ENCODE measurements at regions not wholly inside any gene's neighbourhood (a gene's known extent, or its start where the extent isn't known, plus 50 kb on each side); places are given as distances from the start of the nearest gene placed in this dataset.

DNA sequence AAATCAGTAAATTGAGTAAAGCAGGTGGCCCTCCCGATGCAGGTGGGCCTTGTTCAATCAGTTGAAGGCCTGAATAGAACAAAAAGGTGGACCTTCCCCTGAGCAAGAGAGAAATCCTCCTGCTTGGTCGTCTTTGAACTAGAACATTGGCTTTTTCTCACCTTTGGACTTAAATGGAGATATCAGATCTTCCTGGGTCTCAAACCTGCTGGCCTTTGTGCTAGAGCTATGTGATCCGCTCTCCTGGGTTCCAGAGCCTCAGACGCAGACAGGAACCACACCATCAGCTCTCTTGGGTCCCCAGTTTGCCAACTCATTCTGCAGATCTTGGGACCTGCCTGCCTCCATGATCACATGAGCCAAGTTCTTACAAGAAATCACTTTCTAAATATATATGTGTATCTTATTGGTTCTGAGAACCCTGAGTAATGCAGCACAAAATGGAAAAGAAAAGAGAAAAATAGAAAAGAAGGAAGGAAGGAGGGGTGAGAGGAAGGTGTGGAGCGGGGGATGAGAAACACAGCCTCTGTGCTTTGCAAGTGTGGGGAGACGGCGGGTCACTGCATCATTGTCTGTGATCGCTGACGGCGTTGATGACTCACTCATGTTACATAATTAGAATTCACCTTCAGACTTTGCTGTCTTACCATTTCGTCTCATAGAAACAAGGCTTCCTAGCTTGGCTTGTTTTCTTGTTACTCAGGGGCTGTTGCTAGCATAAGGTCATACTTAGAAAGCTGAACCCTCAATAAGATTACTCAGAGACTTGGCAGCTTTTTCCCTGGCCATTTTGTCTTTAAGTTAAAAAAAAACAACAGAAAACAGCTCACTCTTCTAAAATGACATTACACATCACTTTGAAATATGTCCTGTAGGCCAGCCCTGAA, 85.7 kb upstream of the NEDD9 start (continued):
- TF ChIP-seq ZNF331 (CRISPR knock-in tag; IDR thresholded peaks at IDR 0.05) (peak; percentile 76; the same call in 1 of the 2 replicates), NFKBIZ (CRISPR knock-in tag; IDR thresholded peaks at IDR 0.05) (peak; percentile 42; the same call in 1 of the 2 replicates), CC2D1A (CRISPR knock-in tag; IDR thresholded peaks at IDR 0.05) (no peak), KLF11 (CRISPR knock-in tag; IDR thresholded peaks at IDR 0.05) (peak; percentile 71; the same call in 1 of the 2 replicates), HES4 (CRISPR knock-in tag; IDR thresholded peaks at IDR 0.05; ENCODE audit: borderline replicate concordance) (no peak), PCBP1 (IDR thresholded peaks at IDR 0.05; ENCODE audit: borderline replicate concordance, low read depth, low read length) (no peak), NFYC (CRISPR knock-in tag; IDR thresholded peaks at IDR 0.05) (no peak), ZNF101 (CRISPR knock-in tag; IDR thresholded peaks at IDR 0.05; ENCODE audit: borderline replicate concordance, low read depth) (no peak), NFKB2 (CRISPR knock-in tag; IDR thresholded peaks at IDR 0.05; ENCODE audit: borderline replicate concordance) (no peak), HNRNPL (IDR thresholded peaks at IDR 0.05; ENCODE audit: low read depth, low read length) (no peak), PITX1 (CRISPR knock-in tag; IDR thresholded peaks at IDR 0.05) (no peak; the same call in 1 of the 2 replicates), TOE1 (CRISPR knock-in tag; IDR thresholded peaks at IDR 0.05) (no peak), SETDB1 (CRISPR knock-in tag; IDR thresholded peaks at IDR 0.05; ENCODE audit: borderline replicate concordance) (no peak), SCMH1 (CRISPR knock-in tag; IDR thresholded peaks at IDR 0.05; ENCODE audit: borderline replicate concordance) (no peak), U2AF1 (optimal IDR thresholded peaks at IDR 0.05; ENCODE audit: low read depth, low read length) (no peak), ZNF451 (CRISPR knock-in tag; IDR thresholded peaks at IDR 0.05) (no peak), FOXO1 (CRISPR knock-in tag; IDR thresholded peaks at IDR 0.05) (peak; percentile 66; the same call in 1 of the 2 replicates), HIVEP1 (CRISPR knock-in tag; IDR thresholded peaks at IDR 0.05) (no peak)
- TF ChIP-seq, protein P1, sequence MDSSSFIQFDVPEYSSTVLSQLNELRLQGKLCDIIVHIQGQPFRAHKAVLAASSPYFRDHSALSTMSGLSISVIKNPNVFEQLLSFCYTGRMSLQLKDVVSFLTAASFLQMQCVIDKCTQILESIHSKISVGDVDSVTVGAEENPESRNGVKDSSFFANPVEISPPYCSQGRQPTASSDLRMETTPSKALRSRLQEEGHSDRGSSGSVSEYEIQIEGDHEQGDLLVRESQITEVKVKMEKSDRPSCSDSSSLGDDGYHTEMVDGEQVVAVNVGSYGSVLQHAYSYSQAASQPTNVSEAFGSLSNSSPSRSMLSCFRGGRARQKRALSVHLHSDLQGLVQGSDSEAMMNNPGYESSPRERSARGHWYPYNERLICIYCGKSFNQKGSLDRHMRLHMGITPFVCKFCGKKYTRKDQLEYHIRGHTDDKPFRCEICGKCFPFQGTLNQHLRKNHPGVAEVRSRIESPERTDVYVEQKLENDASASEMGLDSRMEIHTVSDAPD (CRISPR knock-in tag; IDR thresholded peaks at IDR 0.05) = no peak
- TF ChIP-seq, protein P2, sequence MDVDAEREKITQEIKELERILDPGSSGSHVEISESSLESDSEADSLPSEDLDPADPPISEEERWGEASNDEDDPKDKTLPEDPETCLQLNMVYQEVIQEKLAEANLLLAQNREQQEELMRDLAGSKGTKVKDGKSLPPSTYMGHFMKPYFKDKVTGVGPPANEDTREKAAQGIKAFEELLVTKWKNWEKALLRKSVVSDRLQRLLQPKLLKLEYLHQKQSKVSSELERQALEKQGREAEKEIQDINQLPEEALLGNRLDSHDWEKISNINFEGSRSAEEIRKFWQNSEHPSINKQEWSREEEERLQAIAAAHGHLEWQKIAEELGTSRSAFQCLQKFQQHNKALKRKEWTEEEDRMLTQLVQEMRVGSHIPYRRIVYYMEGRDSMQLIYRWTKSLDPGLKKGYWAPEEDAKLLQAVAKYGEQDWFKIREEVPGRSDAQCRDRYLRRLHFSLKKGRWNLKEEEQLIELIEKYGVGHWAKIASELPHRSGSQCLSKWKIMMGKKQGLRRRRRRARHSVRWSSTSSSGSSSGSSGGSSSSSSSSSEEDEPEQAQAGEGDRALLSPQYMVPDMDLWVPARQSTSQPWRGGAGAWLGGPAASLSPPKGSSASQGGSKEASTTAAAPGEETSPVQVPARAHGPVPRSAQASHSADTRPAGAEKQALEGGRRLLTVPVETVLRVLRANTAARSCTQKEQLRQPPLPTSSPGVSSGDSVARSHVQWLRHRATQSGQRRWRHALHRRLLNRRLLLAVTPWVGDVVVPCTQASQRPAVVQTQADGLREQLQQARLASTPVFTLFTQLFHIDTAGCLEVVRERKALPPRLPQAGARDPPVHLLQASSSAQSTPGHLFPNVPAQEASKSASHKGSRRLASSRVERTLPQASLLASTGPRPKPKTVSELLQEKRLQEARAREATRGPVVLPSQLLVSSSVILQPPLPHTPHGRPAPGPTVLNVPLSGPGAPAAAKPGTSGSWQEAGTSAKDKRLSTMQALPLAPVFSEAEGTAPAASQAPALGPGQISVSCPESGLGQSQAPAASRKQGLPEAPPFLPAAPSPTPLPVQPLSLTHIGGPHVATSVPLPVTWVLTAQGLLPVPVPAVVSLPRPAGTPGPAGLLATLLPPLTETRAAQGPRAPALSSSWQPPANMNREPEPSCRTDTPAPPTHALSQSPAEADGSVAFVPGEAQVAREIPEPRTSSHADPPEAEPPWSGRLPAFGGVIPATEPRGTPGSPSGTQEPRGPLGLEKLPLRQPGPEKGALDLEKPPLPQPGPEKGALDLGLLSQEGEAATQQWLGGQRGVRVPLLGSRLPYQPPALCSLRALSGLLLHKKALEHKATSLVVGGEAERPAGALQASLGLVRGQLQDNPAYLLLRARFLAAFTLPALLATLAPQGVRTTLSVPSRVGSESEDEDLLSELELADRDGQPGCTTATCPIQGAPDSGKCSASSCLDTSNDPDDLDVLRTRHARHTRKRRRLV (CRISPR knock-in tag; IDR thresholded peaks at IDR 0.05) = no peak
- TF ChIP-seq, protein P3, sequence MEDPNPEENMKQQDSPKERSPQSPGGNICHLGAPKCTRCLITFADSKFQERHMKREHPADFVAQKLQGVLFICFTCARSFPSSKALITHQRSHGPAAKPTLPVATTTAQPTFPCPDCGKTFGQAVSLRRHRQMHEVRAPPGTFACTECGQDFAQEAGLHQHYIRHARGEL (CRISPR knock-in tag; IDR thresholded peaks at IDR 0.05) = no peak
- TF ChIP-seq, protein P4, sequence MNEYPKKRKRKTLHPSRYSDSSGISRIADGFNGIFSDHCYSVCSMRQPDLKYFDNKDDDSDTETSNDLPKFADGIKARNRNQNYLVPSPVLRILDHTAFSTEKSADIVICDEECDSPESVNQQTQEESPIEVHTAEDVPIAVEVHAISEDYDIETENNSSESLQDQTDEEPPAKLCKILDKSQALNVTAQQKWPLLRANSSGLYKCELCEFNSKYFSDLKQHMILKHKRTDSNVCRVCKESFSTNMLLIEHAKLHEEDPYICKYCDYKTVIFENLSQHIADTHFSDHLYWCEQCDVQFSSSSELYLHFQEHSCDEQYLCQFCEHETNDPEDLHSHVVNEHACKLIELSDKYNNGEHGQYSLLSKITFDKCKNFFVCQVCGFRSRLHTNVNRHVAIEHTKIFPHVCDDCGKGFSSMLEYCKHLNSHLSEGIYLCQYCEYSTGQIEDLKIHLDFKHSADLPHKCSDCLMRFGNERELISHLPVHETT (CRISPR knock-in tag; conservative IDR thresholded peaks at IDR 0.05) = no peak

Measured in HepG2 (cell line).